ENCODE measurements at regions not wholly inside any gene's neighbourhood (a gene's known extent, or its start where the extent isn't known, plus 50 kb on each side); places are given as distances from the start of the nearest gene placed in this dataset.

- TF ChIP-seq ZNF462 (CRISPR knock-in tag; IDR thresholded peaks at IDR 0.05) (no peak), CREB1 (CRISPR knock-in tag; IDR thresholded peaks at IDR 0.05; ENCODE audit: low read depth) (no peak), NANOG (IDR thresholded peaks at IDR 0.05; ENCODE audit: borderline replicate concordance) (no peak), STAT1 (IDR thresholded peaks at IDR 0.05; ENCODE audit: unreplicated experiment) (no peak), JUNB (IDR thresholded peaks at IDR 0.05; ENCODE audit: unreplicated experiment) (no peak), ZNF331 (CRISPR knock-in tag; IDR thresholded peaks at IDR 0.05; ENCODE audit: low read depth) (no peak)
Observed at GRCh38 chr3:168285506-168285905, 189.8 kb upstream of the GOLIM4 start (continued).

- Mint-ChIP-seq H3K36me3 (ENCODE audit: low read depth) (no peaks in the 10 kb centered on the region), H3K4me3 (no peak overlapping the region), H3K9me3 (no peaks in the 10 kb centered on the region), H3K27me3 (ENCODE audit: insufficient read depth, low read depth, poor library complexity) (peaks cover 2% of the 10 kb centered on the region), H3K4me1 (peaks cover 22% of the 10 kb centered on the region), H3K27ac (no peak overlapping the region)
- no peaks in the 10 kb centered on the region for H3F3A ChIP-seq (replicated peaks; ENCODE audit: low read depth)
- H3K27me3 ChIP-seq (ENCODE audit: insufficient read depth), result no peaks in the 10 kb centered on the region
- no peak overlapping the region for H3K4me3 ChIP-seq
- H3K27ac ChIP-seq (ENCODE audit: low read depth), result no peak overlapping the region
- DNase-seq (ENCODE audit: low spot score), result no peak
- H2AFZ ChIP-seq, result no peak overlapping the region
- H3K36me3 ChIP-seq (ENCODE audit: insufficient read depth), result no peaks in the 10 kb centered on the region
- no peaks in the 10 kb centered on the region for H3K79me2 ChIP-seq (replicated peaks; ENCODE audit: insufficient read depth)
- H3K4me1 ChIP-seq (ENCODE audit: insufficient read depth), result peaks cover 40% of the 10 kb centered on the region
- ATAC-seq, result no peak
- no peak overlapping the region for H3K4me2 ChIP-seq
- H4K20me1 ChIP-seq (replicated peaks; ENCODE audit: insufficient read depth), result no peaks in the 10 kb centered on the region
- no peaks in the 10 kb centered on the region for H3K9me2 ChIP-seq (ENCODE audit: insufficient read depth)
- TF ChIP-seq ETS1 (IDR thresholded peaks at IDR 0.05) (no peak), POLR2AphosphoS5 (IDR thresholded peaks at IDR 0.05; ENCODE audit: low read depth) (no peak), ZNF462 (CRISPR knock-in tag; IDR thresholded peaks at IDR 0.05) (no peak), JUNB (IDR thresholded peaks at IDR 0.05; ENCODE audit: unreplicated experiment) (no peak)
Observed at GRCh38 chr3:168284728-168285127, 189.0 kb upstream of the GOLIM4 start.

All from GM23338 (cell line).